IMR-90 (cell line): ENCODE measurements at regions not wholly inside any gene's neighbourhood (a gene's known extent, or its start where the extent isn't known, plus 50 kb on each side); places are given as distances from the start of the nearest gene placed in this dataset.

Experiments
- ATAC-seq: fragments of 200-7000 bp; cut with Tn5 transposase; 2 replicates; pipeline ENCODE4 v1.9.1; 2020; ENCODE audit warnings: low read depth, mild to moderate bottlenecking, moderate library complexity
- BruUV-seq: library from RNA; stranded (reverse); fragments of 400-500 nt; replicated peaks from 2 replicates; lab custom pipeline; 2021; lab: Mats Ljungman, UMichigan
- CTCF ChIA-PET: fragments of 300-600 bp; formaldehyde crosslinking; extraction: SDS; loops from one replicate; lab custom pipeline; 2021; ENCODE audit warnings: antibody characterized with exemption; lab: Yijun Ruan, JAX
- POLR2A ChIA-PET: fragments of 300-600 bp; sonication (Branson Sonifier 250); formaldehyde crosslinking; loops from one replicate; lab custom pipeline; 2022; ENCODE audit warnings: antibody characterized with exemption; ENCODE audit not compliant: unreplicated experiment; lab: Charles Lee
- DNase-seq: peaks from one replicate; pipeline ENCODE4 v3.0.0; 2013
- H2AFZ ChIP-seq: replicated peaks from 2 replicates; pipeline ENCODE3; 2013; ENCODE audit warnings: low read length, mild to moderate bottlenecking; ENCODE audit not compliant: poor library complexity
- H2AK5ac ChIP-seq: 2 replicates; pipeline ENCODE4 v1.6.1; 2013; ENCODE audit warnings: low read depth, low read length, inconsistent platforms
- H2AK9ac ChIP-seq: replicated peaks from 2 replicates; pipeline ENCODE3; 2013; ENCODE audit warnings: mild to moderate bottlenecking, low read depth, low read length, moderate library complexity; ENCODE audit not compliant: poor library complexity
- H2BK120ac ChIP-seq: 2 replicates; pipeline ENCODE4 v1.6.1; 2013; ENCODE audit warnings: low read depth, low read length, inconsistent platforms
- H2BK15ac ChIP-seq: 3 replicates; pipeline ENCODE4 v1.6.1; 2013; ENCODE audit warnings: low read depth, low read length, inconsistent platforms
- H2BK20ac ChIP-seq: 2 replicates; pipeline ENCODE4 v1.6.1; 2013; ENCODE audit warnings: low read depth, mild to moderate bottlenecking, inconsistent platforms, low read length, moderate library complexity
- H2BK5ac ChIP-seq: 2 replicates; pipeline ENCODE4 v1.6.1; 2013; ENCODE audit warnings: mild to moderate bottlenecking, low read depth, low read length, inconsistent platforms; ENCODE audit not compliant: poor library complexity, severe bottlenecking
- H3K14ac ChIP-seq: replicated peaks from 2 replicates; pipeline ENCODE4 v1.6.1; 2013; ENCODE audit warnings: low read depth, low read length, inconsistent platforms
- H3K18ac ChIP-seq: 2 replicates; pipeline ENCODE4 v1.6.1; 2013; ENCODE audit warnings: low read depth, low read length, control low read depth
- H3K23ac ChIP-seq: 2 replicates; pipeline ENCODE4 v1.6.1; 2013; ENCODE audit warnings: low read depth, low read length, inconsistent platforms
- H3K27ac ChIP-seq: 2 replicates; pipeline ENCODE4 v1.5.1; 2013; ENCODE audit warnings: mild to moderate bottlenecking, control low read depth, low read length; ENCODE audit not compliant: insufficient read depth
- H3K27me3 ChIP-seq: 2 replicates; pipeline ENCODE4 v1.6.1; 2013; ENCODE audit warnings: low read length; ENCODE audit not compliant: control insufficient read depth, insufficient read depth
- H3K36me3 ChIP-seq: 2 replicates; pipeline ENCODE4 v1.6.1; 2013; ENCODE audit warnings: low read length, mixed read lengths; ENCODE audit not compliant: control insufficient read depth, insufficient read depth
- H3K4ac ChIP-seq: 2 replicates; pipeline ENCODE4 v1.6.1; 2013; ENCODE audit warnings: low read depth, low read length, inconsistent platforms
- H3K4me1 ChIP-seq: 2 replicates; pipeline ENCODE4 v1.6.1; 2013; ENCODE audit warnings: low read length, mixed read lengths; ENCODE audit not compliant: control insufficient read depth, insufficient read depth
- H3K4me2 ChIP-seq: 2 replicates; pipeline ENCODE4 v1.6.1; 2013; ENCODE audit warnings: low read depth, mild to moderate bottlenecking, control low read depth, low read length, moderate library complexity
- H3K4me3 ChIP-seq: 2 replicates; pipeline ENCODE4 v1.5.1; 2013; ENCODE audit warnings: low read depth, mild to moderate bottlenecking, control low read depth, low read length, moderate library complexity; ENCODE audit not compliant: insufficient read depth
- H3K56ac ChIP-seq: 2 replicates; pipeline ENCODE4 v1.6.1; 2013; ENCODE audit warnings: low read length, inconsistent platforms; ENCODE audit not compliant: insufficient read depth; ENCODE audit errors: extremely low read depth
- H3K79me1 ChIP-seq, 2 experiments: 2 replicates each; pipeline ENCODE4 v1.6.1; 2013; ENCODE audit warnings: low read length in 2 of 2, inconsistent platforms in 1 of 2, low read depth in 1 of 2
- H3K9ac ChIP-seq: 2 replicates; pipeline ENCODE4 v1.6.1; 2013; ENCODE audit warnings: low read depth, low read length, control low read depth
- H3K9me1 ChIP-seq: 2 replicates; pipeline ENCODE4 v1.6.1; 2013; ENCODE audit warnings: low read length, inconsistent platforms; ENCODE audit not compliant: insufficient read depth
- H3K9me3 ChIP-seq: 2 replicates; pipeline ENCODE4 v1.6.1; 2013; ENCODE audit warnings: low read length; ENCODE audit not compliant: control insufficient read depth, insufficient read depth
- H4K20me1 ChIP-seq: 2 replicates; pipeline ENCODE4 v1.6.1; 2013; ENCODE audit warnings: low read length, inconsistent platforms; ENCODE audit not compliant: insufficient read depth
- H4K5ac ChIP-seq: 2 replicates; pipeline ENCODE4 v1.6.1; 2013; ENCODE audit warnings: mild to moderate bottlenecking, low read depth, low read length, control low read depth
- H4K8ac ChIP-seq, 2 experiments: 2 replicates each; pipeline ENCODE4 v1.6.1; 2013; ENCODE audit warnings: low read depth in 2 of 2, low read length in 2 of 2, control low read depth in 1 of 2, inconsistent platforms in 1 of 2
- H4K91ac ChIP-seq: 2 replicates; pipeline ENCODE4 v1.6.1; 2013; ENCODE audit warnings: low read depth, low read length, inconsistent platforms; ENCODE audit not compliant: insufficient read depth
- CHD1 ChIP-seq: IDR thresholded peaks from 2 replicates; pipeline ENCODE4 v1.6.1; 2012; ENCODE audit warnings: low read depth, low read length, improper control_type of control experiment
- MAFK ChIP-seq: IDR thresholded peaks from 2 replicates; pipeline ENCODE4 v1.6.1; 2012; ENCODE audit warnings: low read depth, low read length, improper control_type of control experiment
- POLR2A ChIP-seq: IDR thresholded peaks from 2 replicates; pipeline ENCODE4 v1.6.1; 2012; ENCODE audit warnings: mild to moderate bottlenecking, low read depth, low read length
- WGBS, 2 experiments: methylation state at CpG; one replicate each; pipeline versions ENCODE4 v1.1.5 to v1.1.7; 2013; ENCODE audit warnings: missing lambda C conversion rate in 2 of 2; ENCODE audit not compliant: insufficient read length in 1 of 2; ENCODE audit errors: extremely low coverage in 2 of 2; 5-methylcytosine and 5-hydroxymethylcytosine counted together
- dilution Hi-C: fragments of 300-500 bp; cut with HindIII; formaldehyde crosslinking; loops from one replicate; pipeline ENCODE4 v1.14.3; 2018; ENCODE audit warnings: low sequenced_read_pairs; ENCODE audit not compliant: unreplicated experiment
- in situ Hi-C: fragments of 300-500 bp; cut with MboI; formaldehyde crosslinking; loops from 3 replicates; pipeline ENCODE4 v1.14.3; 2019; ENCODE audit warnings: low sequenced_read_pairs, inconsistent platforms, mixed read lengths
- intact Hi-C: fragments of 100-400 bp; cut with micrococcal nuclease; formaldehyde crosslinking; loops from 2 replicates; pipeline ENCODE4 v1.10.0; 2022
- TF ChIP-seq, protein P1 (sequence below): fragments of 150-350 bp; IDR thresholded peaks from 2 replicates; pipeline ENCODE4 v1.6.1; 2016; ENCODE audit warnings: low read depth, mild to moderate bottlenecking, low read length, moderate library complexity, borderline replicate concordance
- TF ChIP-seq, protein P2 (sequence below): conservative IDR thresholded peaks from 2 replicates; pipeline ENCODE4 v1.5.1; 2012; ENCODE audit warnings: mild to moderate bottlenecking, low read depth, low read length, improper control_type of control experiment

DNA sequence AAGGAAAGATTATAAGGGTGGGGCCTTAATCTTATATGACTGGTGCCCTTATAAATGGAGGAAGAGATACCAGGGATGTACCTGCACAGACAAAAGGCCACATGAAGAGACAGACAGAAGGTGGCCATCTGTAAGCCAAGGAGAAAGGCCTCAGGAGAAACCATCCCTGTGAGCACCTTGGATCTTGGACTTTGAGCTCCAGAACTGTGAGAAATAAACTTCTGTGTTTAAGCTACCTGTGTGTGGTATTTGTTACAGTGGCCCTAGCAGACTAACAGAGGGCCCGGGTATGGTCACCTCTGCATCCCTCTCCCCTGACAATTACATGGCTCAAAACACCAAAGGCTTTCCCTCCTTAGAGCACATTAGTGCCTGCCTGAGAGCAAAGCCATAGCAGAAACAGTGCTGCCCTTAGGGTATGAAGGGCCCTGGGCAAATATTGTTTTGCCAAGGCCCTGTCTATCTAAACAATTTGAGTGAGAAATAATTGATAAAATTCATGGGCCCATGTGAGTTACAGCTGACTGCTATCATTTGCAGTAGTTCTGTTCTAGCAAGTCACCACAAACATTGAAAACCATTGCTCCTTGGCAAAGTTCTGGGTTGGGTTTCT is 109.3 kb upstream of the MYCN start:
- intact Hi-C loops: no loop called here
- H3K79me1 ChIP-seq: no peaks in the 10 kb centered on the region
- no peaks in the 10 kb centered on the region for H3K4me1 ChIP-seq
- dilution Hi-C loops: no loop called here
- no peaks in the 10 kb centered on the region for H3K9me1 ChIP-seq
- no peak overlapping the region for H3K9ac ChIP-seq
- H3K27me3 ChIP-seq: no peaks in the 10 kb centered on the region
- H2AK9ac ChIP-seq: no peak overlapping the region
- no peak overlapping the region for H3K4me3 ChIP-seq
- no peak overlapping the region for H3K4me2 ChIP-seq
- no peak overlapping the region for H2BK120ac ChIP-seq
- H4K20me1 ChIP-seq: no peaks in the 10 kb centered on the region
- no CpG with 5 or more reads among the region's 1 CpG for WGBS, 2 experiments
- BruUV-seq: no TSS peak
- TF ChIP-seq MAFK (no peak), CHD1 (no peak), POLR2A (no peak)
- TF ChIP-seq, protein P1, sequence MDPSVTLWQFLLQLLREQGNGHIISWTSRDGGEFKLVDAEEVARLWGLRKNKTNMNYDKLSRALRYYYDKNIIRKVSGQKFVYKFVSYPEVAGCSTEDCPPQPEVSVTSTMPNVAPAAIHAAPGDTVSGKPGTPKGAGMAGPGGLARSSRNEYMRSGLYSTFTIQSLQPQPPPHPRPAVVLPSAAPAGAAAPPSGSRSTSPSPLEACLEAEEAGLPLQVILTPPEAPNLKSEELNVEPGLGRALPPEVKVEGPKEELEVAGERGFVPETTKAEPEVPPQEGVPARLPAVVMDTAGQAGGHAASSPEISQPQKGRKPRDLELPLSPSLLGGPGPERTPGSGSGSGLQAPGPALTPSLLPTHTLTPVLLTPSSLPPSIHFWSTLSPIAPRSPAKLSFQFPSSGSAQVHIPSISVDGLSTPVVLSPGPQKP: no peak
- TF ChIP-seq, protein P2, sequence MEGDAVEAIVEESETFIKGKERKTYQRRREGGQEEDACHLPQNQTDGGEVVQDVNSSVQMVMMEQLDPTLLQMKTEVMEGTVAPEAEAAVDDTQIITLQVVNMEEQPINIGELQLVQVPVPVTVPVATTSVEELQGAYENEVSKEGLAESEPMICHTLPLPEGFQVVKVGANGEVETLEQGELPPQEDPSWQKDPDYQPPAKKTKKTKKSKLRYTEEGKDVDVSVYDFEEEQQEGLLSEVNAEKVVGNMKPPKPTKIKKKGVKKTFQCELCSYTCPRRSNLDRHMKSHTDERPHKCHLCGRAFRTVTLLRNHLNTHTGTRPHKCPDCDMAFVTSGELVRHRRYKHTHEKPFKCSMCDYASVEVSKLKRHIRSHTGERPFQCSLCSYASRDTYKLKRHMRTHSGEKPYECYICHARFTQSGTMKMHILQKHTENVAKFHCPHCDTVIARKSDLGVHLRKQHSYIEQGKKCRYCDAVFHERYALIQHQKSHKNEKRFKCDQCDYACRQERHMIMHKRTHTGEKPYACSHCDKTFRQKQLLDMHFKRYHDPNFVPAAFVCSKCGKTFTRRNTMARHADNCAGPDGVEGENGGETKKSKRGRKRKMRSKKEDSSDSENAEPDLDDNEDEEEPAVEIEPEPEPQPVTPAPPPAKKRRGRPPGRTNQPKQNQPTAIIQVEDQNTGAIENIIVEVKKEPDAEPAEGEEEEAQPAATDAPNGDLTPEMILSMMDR: no peak
- DNase-seq (no peak), ATAC-seq (no peak)
- no peak overlapping the region for H3K56ac ChIP-seq
- in situ Hi-C loops: no loop called here
- no peak overlapping the region for H2BK15ac ChIP-seq
- H2BK20ac ChIP-seq: no peak overlapping the region
- H3K14ac ChIP-seq: no peak overlapping the region
- no peak overlapping the region for H3K23ac ChIP-seq
- ChIA-PET CTCF (interaction anchor here (0.5 kb wide), 1 partner anchor 1011 kb away, joined by 3 read pairs; no protein-coding TSS in a partner anchor), POLR2A (no interaction called here)
- H3K18ac ChIP-seq: no peak overlapping the region
- H3K9me3 ChIP-seq: peaks cover 43% of the 10 kb centered on the region
- no peak overlapping the region for H2AFZ ChIP-seq
- H4K91ac ChIP-seq: no peak overlapping the region
- no peaks in the 10 kb centered on the region for H3K36me3 ChIP-seq
- H3K4ac ChIP-seq: no peak overlapping the region
- no peak overlapping the region for H4K5ac ChIP-seq
- no peak overlapping the region for H2BK5ac ChIP-seq
- no peak overlapping the region for H2AK5ac ChIP-seq
- no peak overlapping the region for H3K27ac ChIP-seq
- no peak overlapping the region for H4K8ac ChIP-seq
